Liver (tissue), 6 donors: ENCODE measurements at regions not wholly inside any gene's neighbourhood (a gene's known extent, or its start where the extent isn't known, plus 50 kb on each side); places are given as distances from the start of the nearest gene placed in this dataset.
"Not testable (repeated sequence)": the region's sequence is repeated elsewhere in the genome, so short reads cannot be mapped to it uniquely, and the experiment has no call there.

Experiments used
- DNase-seq: peaks from one replicate; pipeline ENCODE4 v3.0.0-alpha.2; 2017; ENCODE audit warnings: low spot score
- H3K27ac ChIP-seq, 2 donors: one replicate each; pipeline ENCODE4 v1.7.0; 2013; ENCODE audit warnings: inconsistent platforms in 2 of 2, low read length in 2 of 2, control low read depth in 1 of 2, low read depth in 1 of 2, mild to moderate bottlenecking in 1 of 2
- H3K27me3 ChIP-seq, 4 donors: one replicate each; pipeline versions ENCODE4 v1.6.1 to v1.7.0; 2013; ENCODE audit warnings: low read length in 3 of 4, inconsistent platforms in 1 of 4, mild to moderate bottlenecking in 1 of 4, moderate library complexity in 1 of 4; ENCODE audit not compliant: control insufficient read depth in 4 of 4, insufficient read depth in 4 of 4
- H3K36me3 ChIP-seq, 4 donors: one replicate each; pipeline versions ENCODE4 v1.6.1 to v1.7.0; 2013; ENCODE audit warnings: low read length in 3 of 4, mild to moderate bottlenecking in 3 of 4, low read depth in 1 of 4, moderate library complexity in 1 of 4; ENCODE audit not compliant: control insufficient read depth in 4 of 4, insufficient read depth in 3 of 4
- H3K4me1 ChIP-seq, 4 donors: one replicate each; pipeline versions ENCODE4 v1.6.1 to v1.7.0; 2013; ENCODE audit warnings: low read length in 3 of 4, mild to moderate bottlenecking in 3 of 4, moderate library complexity in 1 of 4; ENCODE audit not compliant: control insufficient read depth in 4 of 4, insufficient read depth in 4 of 4
- H3K4me3 ChIP-seq, 3 donors: one replicate each; pipeline versions ENCODE4 v1.6.1 to v1.7.0; 2013; ENCODE audit warnings: low read length in 3 of 3, control low read depth in 1 of 3, low read depth in 1 of 3, mild to moderate bottlenecking in 1 of 3
- H3K9ac ChIP-seq, 2 donors: one replicate each; pipeline ENCODE4 v1.7.0; 2013; ENCODE audit warnings: low read length in 2 of 2, mild to moderate bottlenecking in 2 of 2, moderate library complexity in 2 of 2, control low read depth in 1 of 2, low read depth in 1 of 2
- H3K9me3 ChIP-seq, 4 donors: one replicate each; pipeline versions ENCODE4 v1.6.1 to v1.7.0; 2013; ENCODE audit warnings: low read length in 3 of 4; ENCODE audit not compliant: control insufficient read depth in 4 of 4
- WGBS: extraction: QIAGEN DNeasy Blood & Tissue Kit; methylation state at CpG from one replicate; pipeline ENCODE4 v1.1.7; 2013; 5-methylcytosine and 5-hydroxymethylcytosine counted together
- donor health status: healthy.
- donor health status: healthy.
- donor health status: healthy.

- H3K9me3 ChIP-seq, H3K27ac ChIP-seq, H3K4me1 ChIP-seq, H3K27me3 ChIP-seq, H3K9ac ChIP-seq, DNase-seq, H3K4me3 ChIP-seq, H3K36me3 ChIP-seq: not testable (repeated sequence)
- 75% methylated on average over 2 of the region's 2 CpGs for WGBS
Measured at GRCh38 chr15:101945896-101946295, 133.9 kb downstream of the OR4F15 start.

DNA sequence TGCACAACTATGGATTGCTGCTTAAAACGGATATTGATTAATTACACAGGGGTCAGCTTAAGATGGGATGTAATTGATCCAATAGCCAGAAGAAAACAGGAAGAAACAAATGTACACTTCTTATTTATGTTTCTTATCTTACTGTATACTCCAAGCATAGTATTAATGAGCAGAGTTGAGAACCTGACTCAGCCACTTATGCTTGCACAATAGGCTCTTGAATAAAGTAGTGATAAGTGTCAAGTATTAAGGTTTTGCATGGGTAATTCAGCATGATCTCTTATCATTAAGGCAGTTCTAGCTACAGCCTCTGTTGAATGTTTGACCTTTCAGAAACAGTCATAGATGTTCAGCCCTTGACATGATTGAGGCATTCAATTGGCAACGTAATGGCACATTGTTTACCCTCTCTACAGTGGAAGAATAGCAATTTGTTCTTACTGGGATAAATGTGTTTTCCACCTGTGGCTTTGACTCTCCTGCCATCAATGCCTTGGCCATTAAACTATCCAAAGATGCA is 136.5 kb downstream of the OR4F15 start:
- not testable (repeated sequence) for H3K4me1 ChIP-seq, H3K27ac ChIP-seq, H3K9me3 ChIP-seq, DNase-seq, H3K4me3 ChIP-seq, H3K27me3 ChIP-seq, H3K36me3 ChIP-seq, H3K9ac ChIP-seq
- WGBS = 25% methylated on average over 1 of the region's 2 CpGs

DNA sequence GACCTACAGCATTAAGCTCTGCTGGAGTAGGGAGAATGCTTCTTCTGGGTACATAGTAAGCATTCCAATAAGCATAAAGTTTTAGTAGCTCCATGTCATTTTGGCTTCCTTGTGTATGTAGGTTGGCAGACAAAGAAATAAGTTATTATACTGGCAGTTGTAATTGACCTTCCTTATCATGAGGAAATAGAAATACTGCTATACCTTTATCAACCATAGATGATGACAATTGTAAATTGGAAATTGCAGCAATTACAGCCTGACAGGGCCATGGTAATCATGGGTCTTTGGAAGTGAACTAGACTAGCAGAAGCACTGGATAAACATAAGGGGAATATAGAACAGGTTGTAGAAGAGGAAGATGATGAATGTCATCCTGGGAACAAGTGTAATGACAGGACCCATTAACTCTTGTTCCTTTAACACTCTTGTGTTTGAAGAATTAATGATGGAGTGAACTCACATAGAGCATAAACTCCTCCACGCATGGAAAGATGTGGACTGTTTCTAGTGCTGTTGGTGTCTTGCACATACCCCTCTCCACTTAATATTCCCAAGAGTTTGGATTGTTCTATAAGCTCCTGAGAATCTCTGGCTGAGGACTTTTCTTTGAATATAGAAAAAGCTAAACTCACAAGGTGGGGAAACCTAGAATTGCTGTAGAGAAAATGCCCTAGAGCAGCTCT is 137.5 kb downstream of the OR4F15 start:
- H3K9me3 ChIP-seq, H3K36me3 ChIP-seq, DNase-seq, H3K9ac ChIP-seq, H3K27me3 ChIP-seq, H3K4me3 ChIP-seq, H3K27ac ChIP-seq, H3K4me1 ChIP-seq: not testable (repeated sequence)
- 81% methylated on average over 1 of the region's 1 CpG for WGBS

- not testable (repeated sequence) for DNase-seq, H3K36me3 ChIP-seq, H3K4me1 ChIP-seq, H3K27me3 ChIP-seq, H3K9ac ChIP-seq, H3K4me3 ChIP-seq, H3K27ac ChIP-seq, H3K9me3 ChIP-seq
- WGBS = 30% methylated on average over 2 of the region's 7 CpGs
Measured at GRCh38 chr15:101953993-101954392, 142.0 kb downstream of the OR4F15 start.

- H3K27ac ChIP-seq = not testable (repeated sequence)
- 65% methylated on average over 4 of the region's 8 CpGs for WGBS
Measured at GRCh38 chr15:101955840-101956239, 143.8 kb downstream of the OR4F15 start.

DNA sequence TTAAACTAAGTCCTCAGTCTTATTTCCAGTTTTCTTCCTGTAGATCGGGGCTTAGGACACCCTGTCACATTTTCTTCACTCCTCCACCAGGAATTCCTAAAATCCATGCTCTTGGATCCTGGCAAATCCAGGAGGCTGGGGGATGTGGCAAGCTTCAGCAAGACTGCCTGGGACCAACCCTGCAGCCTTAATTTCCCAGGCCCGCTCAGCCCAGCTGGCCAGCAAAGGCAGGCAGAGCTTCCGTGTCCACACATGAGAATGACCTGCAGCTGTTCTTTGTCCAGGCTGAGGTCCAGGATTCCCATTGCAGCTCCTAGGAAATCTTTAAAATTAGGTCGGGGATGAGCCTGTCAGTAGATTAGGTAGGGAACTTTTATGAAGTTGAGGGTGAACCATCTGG is 146.7 kb downstream of the OR4F15 start:
- not testable (repeated sequence) for DNase-seq, H3K9ac ChIP-seq, H3K4me1 ChIP-seq, H3K9me3 ChIP-seq, H3K4me3 ChIP-seq, H3K27ac ChIP-seq, H3K27me3 ChIP-seq, H3K36me3 ChIP-seq
- 71% methylated on average over 2 of the region's 4 CpGs for WGBS

More at GRCh38 chr15:101955840-101956239, 143.8 kb downstream of the OR4F15 start:
- H3K4me3 ChIP-seq, H3K27me3 ChIP-seq, H3K36me3 ChIP-seq, H3K9me3 ChIP-seq, H3K4me1 ChIP-seq, DNase-seq, H3K9ac ChIP-seq: not testable (repeated sequence)

DNA sequence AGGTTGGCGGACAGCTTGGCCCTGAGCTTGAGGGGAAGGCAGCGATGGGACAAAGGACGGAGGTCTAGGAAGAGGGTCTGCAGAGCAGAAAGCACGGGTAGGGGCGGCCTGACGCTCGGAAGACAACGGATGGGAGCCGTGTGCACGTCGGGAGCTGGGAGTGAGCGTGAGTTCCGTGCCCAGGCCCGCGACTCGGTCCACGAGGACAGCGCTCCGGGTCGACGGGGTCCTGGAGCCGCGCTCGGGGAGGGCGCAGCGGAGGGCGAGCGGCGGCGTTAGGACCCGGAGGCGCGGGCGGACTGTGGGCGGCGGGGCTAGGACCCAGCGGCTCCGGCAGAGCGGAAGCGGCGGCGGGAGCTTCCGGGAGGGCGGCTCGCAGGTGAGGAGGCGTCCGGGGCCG is 149.3 kb downstream of the OR4F15 start:
- not testable (repeated sequence) for H3K4me1 ChIP-seq, H3K9me3 ChIP-seq, H3K9ac ChIP-seq, H3K27me3 ChIP-seq, H3K4me3 ChIP-seq, H3K36me3 ChIP-seq, H3K27ac ChIP-seq, DNase-seq
- WGBS = no CpG with 5 or more reads among the region's 48 CpGs

DNA sequence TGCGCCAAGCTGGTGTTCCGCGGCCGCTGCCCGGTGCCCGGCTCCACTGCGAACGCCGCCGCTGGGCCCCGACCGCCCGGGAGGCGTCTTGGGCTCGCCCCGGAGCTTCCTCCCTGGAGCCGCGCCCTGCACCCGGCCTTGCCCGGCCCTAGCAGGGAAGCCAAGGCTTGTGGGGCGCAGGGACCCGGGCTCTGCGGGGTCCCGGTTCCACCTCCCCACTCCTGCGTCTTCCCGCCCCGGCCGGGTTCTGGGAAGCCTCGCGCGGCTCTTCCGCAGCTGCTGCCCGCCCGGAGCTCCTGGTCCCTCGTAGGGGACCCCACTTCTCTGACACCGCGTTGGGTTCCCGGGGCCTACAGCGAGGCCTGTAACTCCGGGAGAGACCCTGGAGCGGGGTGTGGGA is 149.8 kb downstream of the OR4F15 start:
- not testable (repeated sequence) for DNase-seq, H3K27ac ChIP-seq, H3K9ac ChIP-seq, H3K4me1 ChIP-seq, H3K27me3 ChIP-seq, H3K36me3 ChIP-seq, H3K4me3 ChIP-seq, H3K9me3 ChIP-seq
- WGBS = 0% methylated on average over 11 of the region's 41 CpGs

DNA sequence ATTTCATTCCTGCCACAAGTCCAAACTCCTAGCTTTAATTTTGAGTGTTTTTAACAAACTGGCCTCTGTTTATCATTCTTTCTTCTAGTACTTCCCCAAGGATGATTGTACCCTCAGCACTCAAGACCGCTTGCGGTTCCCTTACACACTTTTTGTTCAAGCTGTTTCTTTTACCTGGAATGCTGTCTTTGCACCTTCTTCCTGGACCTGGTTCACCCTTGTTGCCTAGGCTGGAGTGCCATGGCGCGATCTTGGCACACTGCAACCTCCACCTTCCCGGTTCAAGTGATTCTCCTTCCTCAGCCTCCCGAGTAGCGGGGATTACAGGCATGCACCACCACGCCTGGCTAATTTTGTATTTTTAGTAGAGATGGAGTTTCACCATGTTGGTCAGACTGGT is 151.7 kb downstream of the OR4F15 start:
- H3K36me3 ChIP-seq, H3K4me3 ChIP-seq, H3K9ac ChIP-seq, H3K9me3 ChIP-seq, H3K27ac ChIP-seq, H3K4me1 ChIP-seq, DNase-seq, H3K27me3 ChIP-seq: not testable (repeated sequence)
- 98% methylated on average over 6 of the region's 8 CpGs for WGBS
